ENCODE measurements at regions not wholly inside any gene's neighbourhood (a gene's known extent, or its start where the extent isn't known, plus 50 kb on each side); places are given as distances from the start of the nearest gene placed in this dataset.

DNA sequence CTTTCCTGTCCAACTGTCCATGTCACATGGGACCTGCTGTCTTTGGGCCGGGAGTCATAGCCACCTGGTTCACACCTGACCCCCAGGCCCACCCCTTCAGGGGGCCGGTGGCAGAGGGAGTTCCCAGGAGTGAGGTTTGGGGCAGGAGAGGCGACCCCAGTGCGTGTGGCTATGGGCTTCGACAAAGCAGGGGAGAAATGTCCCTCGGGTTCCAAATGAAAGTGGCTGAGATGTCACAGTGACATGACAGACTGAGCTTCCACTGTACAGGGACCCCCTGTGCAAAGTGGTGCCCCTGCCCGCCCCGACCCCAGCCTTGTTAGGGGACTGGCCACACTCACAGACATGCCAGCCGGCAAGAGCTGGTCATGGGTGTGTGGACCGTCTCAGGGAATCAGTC, 1297.0 kb downstream of the BRD1 start:
- no peak for DNase-seq

- no peak for DNase-seq
Observed at GRCh38 chr22:48528221-48528915, 1299.3 kb downstream of the BRD1 start.

DNA sequence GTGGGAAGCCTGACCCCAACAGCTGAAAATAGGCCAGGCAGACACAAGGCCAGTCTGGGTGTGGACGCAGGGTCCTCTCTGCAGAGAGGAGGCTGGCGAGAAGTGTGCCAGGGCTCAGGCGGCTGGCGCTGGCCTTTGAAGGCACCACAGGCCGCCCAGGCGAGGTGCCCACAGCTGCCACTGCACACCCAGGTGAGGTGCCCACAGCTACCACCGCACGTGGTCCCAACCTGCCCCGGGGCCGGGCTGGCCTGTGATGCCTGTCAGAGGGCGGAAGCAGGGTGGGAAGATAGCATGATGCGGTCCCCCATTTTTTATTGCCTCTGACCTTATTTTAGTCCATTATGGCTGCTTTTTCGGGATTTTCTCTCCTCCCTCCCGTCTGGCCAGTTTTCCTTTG, 1303.9 kb downstream of the BRD1 start:
- no peak for DNase-seq

GRCh38 chr22:48523091-48523490, 1304.6 kb downstream of the BRD1 start:
- no peak for DNase-seq

- DNase-seq = no peak
Observed at GRCh38 chr22:48522271-48522670, 1305.4 kb downstream of the BRD1 start.

DNA sequence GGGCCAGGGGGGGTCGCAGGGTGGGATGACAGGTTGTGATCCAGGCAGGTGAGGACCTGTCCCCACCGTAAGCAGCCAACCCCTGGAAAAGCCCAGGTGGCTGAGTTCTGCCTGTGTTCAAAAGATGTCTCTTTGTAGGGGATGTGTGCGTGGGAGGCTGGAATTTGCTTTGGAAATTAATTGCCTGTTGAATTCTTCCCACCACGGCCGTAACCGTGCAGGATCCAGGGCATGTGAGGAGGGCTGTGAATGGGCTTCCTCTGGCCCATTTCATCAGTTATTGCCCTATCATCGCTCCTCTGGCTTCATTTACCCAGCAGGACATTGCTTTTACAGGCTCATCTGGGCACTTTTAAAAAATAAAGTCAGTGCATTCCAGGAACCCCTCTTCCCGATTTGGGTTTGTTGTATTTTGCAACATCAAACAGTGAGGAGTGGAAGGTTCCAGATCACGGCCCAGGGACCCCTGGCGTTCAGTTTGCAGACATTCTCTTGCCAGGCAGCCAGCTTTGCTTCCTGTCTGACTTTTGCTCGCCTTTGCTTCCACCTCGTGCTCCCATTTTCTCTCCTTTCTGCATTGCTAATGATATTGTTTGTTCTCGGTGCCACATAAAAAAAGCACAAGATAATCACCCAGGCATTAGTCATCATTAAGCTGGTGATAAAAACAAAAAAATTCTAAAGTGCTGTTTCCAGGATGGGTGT, 1306.6 kb downstream of the BRD1 start:
- DNase-seq = no peak

GRCh38 chr22:48520207-48520606, 1307.5 kb downstream of the BRD1 start:
- DNase-seq = no peak

- DNase-seq = no peak
Observed at GRCh38 chr22:48517039-48518030, 1310.3 kb downstream of the BRD1 start.

- no peak for DNase-seq
Observed at GRCh38 chr22:48516571-48516970, 1311.1 kb downstream of the BRD1 start.

DNA sequence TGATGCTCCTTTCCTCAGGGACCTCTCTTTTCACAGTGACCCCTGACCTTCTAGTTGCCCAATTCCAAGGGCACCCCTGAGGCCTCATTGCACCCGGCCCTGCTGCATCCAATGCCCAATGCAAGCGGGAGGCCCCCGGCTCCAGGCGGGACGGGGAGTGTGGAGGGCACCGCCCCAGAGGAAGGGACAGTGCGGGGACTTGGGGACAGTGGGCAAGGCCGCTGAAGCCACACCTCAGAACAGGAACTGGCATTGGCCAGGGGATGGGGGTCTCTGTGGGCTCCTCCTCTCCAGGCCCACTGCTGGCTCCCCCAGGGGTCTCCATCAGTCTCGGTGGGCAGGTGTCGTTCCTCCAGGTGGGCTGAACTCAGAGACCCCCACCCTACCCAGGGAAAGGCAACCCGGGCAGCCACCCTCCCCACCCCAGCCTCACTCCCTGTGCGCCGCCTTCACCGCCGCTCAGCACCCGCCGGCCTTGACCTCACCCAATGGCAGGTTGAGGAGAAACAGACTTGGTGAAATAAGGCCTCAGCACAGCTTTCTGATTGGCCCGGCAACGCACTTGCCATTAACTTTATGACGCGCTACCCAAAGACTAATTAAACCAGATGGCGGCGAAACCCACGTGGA, 1312.0 kb downstream of the BRD1 start:
- DNase-seq = no peak

- no peak for DNase-seq
Observed at GRCh38 chr22:48513929-48514328, 1313.7 kb downstream of the BRD1 start.

DNA sequence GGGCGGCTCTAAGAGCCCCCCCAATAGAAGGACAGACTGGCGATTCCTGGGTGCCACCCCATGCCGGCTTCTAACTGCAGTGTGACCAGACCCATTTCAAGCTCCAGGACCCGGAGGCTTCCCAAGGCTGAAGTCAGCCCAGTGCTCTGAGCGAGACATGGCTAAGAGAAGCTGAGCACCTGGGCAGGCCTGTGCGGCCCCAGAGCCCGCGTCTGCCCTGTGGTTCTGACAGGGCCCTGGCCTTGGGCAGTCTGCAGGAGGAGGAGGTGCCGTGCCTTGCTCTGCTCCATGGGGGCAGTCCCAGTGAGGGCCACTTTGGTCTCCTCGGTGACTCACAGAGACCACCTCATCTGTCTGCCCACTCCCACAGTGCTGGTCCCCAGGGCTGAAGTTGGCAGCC, 1314.2 kb downstream of the BRD1 start:
- no peak for DNase-seq

GRCh38 chr22:48511781-48512327, 1315.8 kb downstream of the BRD1 start:
- DNase-seq = no peak

DNA sequence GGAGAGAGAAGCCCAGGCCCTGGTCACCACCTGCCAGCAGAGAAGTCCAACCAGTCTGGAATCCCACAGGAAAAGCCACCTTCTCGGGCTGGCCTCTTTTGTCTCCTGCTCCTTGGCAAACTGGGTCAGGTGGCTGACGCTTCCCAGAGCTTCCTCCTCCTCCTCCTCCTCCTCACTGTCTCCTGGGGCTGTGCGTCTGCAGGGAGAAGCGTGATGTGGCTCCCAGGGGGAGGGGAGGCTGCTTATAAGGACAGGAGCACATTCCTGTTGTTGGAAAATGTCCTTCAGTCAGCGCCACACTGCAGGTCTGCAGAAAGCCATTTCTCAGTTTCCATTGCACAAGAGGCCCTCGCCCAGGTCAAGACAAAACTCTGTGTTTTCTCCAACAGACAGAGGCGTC, 1316.5 kb downstream of the BRD1 start:
- no peak for DNase-seq

DNA sequence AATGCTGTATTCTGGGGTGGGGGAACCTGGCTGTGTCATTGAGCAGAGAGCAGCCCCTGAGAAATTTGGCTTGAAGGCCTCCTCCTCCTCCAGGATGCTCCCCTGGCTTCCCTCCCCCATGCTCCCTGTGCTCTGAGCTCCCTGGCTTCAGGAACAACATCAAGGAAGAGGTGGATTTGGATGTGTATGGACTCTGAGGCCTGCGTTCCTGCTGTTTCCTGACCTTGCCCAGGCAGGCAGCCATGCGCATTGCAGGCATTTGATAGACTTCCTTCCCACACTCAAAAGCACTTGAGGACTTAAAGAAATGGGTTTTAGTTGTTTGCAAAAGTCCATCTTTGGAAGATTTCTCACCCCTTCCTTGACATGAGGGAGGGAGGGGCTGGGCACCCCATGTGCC, 1317.1 kb downstream of the BRD1 start:
- no peak for DNase-seq

DNA sequence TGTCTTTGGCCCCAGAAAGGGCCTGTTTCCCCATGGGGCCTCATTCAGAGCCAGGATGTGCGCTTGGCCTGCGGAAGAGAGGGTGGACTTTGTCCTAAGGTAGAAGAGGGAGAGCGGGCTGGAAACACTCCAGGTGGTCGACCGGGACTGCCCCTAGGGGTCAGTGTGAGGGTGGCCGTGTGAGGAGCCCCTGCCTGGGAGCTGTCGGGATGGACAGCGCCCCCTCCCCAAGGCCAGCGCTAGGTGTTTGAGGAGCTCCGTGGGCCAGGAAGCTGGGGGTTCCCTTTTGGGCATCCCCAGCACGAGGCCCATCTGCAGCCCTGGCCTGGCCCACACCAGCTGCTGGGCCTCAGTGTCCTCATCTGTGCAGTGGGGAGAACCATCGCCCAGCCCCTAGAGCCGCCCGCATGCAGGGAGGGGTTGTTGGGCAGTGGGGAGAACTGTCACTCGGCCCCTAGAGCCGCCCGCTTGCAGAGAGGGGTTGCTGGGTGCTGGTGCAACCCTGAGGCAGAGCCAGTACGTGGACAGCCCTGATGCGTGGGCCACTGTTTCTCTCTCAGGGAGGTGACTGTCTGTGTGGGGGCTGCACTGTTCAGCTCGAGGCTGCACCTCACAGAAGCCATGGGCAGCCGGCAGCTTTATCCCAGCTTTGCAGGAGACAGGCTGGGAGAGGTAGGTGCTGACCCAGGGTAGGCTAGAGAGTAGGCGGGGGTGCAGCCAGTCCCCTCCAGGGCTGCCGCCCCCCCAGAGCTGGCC, 1319.9 kb downstream of the BRD1 start:
- no peak for DNase-seq

DNA sequence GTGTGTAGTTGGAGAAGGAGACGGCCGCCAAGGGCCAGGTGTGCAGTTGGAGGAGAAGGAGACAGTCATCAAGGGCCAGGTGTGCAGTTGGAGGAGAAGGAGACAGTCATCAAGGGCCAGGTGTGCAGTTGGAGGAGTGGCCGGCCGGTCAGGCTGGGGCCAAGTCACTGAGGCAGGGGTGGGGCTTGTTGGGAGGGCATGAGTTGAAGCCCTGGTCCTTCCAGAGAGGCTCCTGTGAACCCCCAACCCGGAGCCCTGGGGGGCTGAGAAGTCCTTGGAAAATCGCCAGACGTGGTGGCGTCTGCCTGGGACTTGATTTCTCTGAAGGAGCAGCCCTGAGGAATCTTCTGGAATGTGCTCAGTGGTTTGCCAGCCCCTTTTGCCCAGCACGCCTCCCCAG, 1320.5 kb downstream of the BRD1 start:
- no peak for DNase-seq

- DNase-seq = no peak
Observed at GRCh38 chr22:48506506-48507145, 1321.0 kb downstream of the BRD1 start.

DNA sequence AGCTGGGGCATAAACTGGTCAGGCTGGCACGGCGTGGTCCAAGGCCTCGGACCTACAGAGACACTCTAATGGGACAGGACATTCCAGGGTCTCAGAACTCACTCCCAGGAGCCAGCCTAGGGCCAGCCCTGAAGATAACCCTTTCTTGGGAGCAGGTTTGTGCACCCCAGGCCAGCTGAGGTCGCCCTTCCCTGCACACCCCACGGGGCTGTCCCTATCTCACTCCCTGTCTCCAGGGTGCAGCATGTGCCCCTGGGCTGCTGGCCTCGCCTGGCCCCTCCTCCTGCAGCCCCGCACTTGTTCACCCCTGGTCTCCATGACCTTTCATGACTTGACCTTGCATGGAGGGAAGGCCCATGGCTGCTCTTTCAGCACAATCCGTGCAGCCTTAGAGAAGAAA, 1321.8 kb downstream of the BRD1 start:
- no peak for DNase-seq

- no peak for DNase-seq
Observed at GRCh38 chr22:48504519-48505140, 1323.0 kb downstream of the BRD1 start.

DNA sequence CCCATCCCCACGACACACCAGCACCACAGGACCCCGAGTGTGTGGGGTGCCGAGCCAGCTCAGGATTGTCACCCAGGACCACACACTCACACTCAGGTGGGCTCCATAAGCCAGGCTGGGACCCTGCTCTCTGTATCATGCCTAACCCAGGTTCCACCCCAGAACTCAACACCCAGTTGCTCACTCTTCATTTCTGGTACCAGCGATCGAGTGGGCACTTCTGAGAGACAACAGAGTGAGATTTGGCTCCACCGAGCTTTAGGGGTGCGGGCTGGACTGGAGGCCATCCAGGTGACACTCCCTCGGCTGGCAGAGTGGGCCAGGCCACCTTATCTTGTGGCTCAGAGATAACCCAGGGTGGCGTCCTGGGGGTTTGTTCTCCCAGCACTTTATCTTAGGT, 1323.8 kb downstream of the BRD1 start:
- DNase-seq = no peak

All from hematopoietic multipotent progenitor cell treated with erythropoietin and hydrocortisone succinate and interleukin-3 and kit ligand, for 6 days (in vitro differentiated cells).